Adrenal gland (tissue), 5 donors: ENCODE measurements at regions not wholly inside any gene's neighbourhood (a gene's known extent, or its start where the extent isn't known, plus 50 kb on each side); places are given as distances from the start of the nearest gene placed in this dataset.

Source experiments
- POLR2A ChIP-seq, 2 donors: fragments of 450-650 bp; IDR thresholded peaks; one replicate each; pipeline ENCODE4 v1.6.1; 2017; ENCODE audit warnings: antibody characterized with exemption in 2 of 2, mild to moderate bottlenecking in 2 of 2, moderate library complexity in 1 of 2
- TF ChIP-seq, protein P1 (sequence below), 6 experiments: fragments of 450-650 bp in 4 of 6; fragments of 200-600 bp in 2 of 6; sonication (generic) in 1 of 6; IDR thresholded peaks; 1 replicate in 5 of 6; 2 replicates in 1 of 6; pipeline versions ENCODE4 v1.5.1 to v1.8.0; 2016 to 2021; ENCODE audit warnings: antibody characterized with exemption in 6 of 6, mild to moderate bottlenecking in 2 of 6, moderate library complexity in 1 of 6
- donor health status: DM: no; HTN: no; CAD: no.

DNA sequence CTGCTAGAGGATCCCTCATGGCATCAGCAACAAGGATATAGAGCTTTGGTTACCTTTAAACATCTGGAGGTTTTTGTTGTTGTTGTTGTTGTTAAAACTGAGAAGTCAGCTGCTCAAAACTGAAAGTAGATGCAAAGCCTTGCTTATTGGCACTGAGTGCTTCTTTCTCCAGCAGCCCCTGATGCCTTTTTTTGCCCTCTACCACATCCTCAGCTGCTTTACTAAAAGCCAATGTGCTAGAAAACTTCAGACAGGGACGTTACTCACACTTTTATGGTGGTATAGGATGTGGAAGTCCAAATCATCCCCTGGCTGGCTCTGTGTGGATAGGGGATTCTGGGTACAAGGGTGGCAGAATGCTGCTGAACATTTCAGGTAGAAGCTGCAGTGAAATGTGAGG, 78.3 kb upstream of the CHST9 start:
- TF ChIP-seq, protein P1, sequence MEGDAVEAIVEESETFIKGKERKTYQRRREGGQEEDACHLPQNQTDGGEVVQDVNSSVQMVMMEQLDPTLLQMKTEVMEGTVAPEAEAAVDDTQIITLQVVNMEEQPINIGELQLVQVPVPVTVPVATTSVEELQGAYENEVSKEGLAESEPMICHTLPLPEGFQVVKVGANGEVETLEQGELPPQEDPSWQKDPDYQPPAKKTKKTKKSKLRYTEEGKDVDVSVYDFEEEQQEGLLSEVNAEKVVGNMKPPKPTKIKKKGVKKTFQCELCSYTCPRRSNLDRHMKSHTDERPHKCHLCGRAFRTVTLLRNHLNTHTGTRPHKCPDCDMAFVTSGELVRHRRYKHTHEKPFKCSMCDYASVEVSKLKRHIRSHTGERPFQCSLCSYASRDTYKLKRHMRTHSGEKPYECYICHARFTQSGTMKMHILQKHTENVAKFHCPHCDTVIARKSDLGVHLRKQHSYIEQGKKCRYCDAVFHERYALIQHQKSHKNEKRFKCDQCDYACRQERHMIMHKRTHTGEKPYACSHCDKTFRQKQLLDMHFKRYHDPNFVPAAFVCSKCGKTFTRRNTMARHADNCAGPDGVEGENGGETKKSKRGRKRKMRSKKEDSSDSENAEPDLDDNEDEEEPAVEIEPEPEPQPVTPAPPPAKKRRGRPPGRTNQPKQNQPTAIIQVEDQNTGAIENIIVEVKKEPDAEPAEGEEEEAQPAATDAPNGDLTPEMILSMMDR (IDR thresholded peaks at IDR 0.05), result no peak
- no peak for TF ChIP-seq POLR2A (IDR thresholded peaks at IDR 0.05)
